Hepatocyte (in vitro differentiated cells): ENCODE measurements at regions not wholly inside any gene's neighbourhood (a gene's known extent, or its start where the extent isn't known, plus 50 kb on each side); places are given as distances from the start of the nearest gene placed in this dataset.

ENCODE experiments used
- EZH2phosphoT487 ChIP-seq: fragments of 200-600 bp; sonication (generic); IDR thresholded peaks from one replicate; pipeline ENCODE4 v1.6.1; 2018; ENCODE audit warnings: antibody characterized with exemption, mild to moderate bottlenecking, low read depth, moderate library complexity; ENCODE audit not compliant: unreplicated experiment, severe bottlenecking
- TF ChIP-seq, protein P1 (sequence below): fragments of 200-600 bp; sonication (generic); IDR thresholded peaks from 2 replicates; pipeline ENCODE4 v1.5.1; 2016; ENCODE audit warnings: antibody characterized with exemption, mild to moderate bottlenecking; ENCODE audit not compliant: poor library complexity

DNA sequence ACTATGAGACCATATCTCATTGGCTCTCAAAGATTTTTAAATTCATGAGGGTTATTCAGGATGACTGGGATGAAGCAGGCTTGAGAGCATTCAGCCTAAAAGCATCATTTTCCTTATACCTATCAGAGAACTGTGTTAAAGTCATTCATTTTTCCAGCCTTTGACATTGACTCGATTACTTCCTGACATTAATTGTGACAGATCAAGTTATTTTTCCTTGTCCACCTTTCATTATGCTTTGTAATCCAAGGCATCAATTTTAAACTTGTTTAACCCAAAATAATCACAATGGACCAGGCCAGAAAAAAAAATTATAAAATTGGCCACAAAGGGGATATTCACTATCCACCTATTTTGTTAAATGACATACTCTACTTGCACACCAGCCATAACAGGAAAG is 1606.8 kb upstream of the PIK3C3 start:
- TF ChIP-seq, protein P1, sequence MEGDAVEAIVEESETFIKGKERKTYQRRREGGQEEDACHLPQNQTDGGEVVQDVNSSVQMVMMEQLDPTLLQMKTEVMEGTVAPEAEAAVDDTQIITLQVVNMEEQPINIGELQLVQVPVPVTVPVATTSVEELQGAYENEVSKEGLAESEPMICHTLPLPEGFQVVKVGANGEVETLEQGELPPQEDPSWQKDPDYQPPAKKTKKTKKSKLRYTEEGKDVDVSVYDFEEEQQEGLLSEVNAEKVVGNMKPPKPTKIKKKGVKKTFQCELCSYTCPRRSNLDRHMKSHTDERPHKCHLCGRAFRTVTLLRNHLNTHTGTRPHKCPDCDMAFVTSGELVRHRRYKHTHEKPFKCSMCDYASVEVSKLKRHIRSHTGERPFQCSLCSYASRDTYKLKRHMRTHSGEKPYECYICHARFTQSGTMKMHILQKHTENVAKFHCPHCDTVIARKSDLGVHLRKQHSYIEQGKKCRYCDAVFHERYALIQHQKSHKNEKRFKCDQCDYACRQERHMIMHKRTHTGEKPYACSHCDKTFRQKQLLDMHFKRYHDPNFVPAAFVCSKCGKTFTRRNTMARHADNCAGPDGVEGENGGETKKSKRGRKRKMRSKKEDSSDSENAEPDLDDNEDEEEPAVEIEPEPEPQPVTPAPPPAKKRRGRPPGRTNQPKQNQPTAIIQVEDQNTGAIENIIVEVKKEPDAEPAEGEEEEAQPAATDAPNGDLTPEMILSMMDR, result no peak
- no peak for TF ChIP-seq EZH2phosphoT487
